Heart left ventricle (tissue), 16 donors: ENCODE measurements at regions not wholly inside any gene's neighbourhood (a gene's known extent, or its start where the extent isn't known, plus 50 kb on each side); places are given as distances from the start of the nearest gene placed in this dataset.

Experiments used
- ATAC-seq, 4 donors: fragments of 200-7000 bp; cut with Tn5 transposase; one replicate each; pipeline ENCODE4 v1.9.1; 2020 to 2022; ENCODE audit warnings: moderate library complexity in 4 of 4, mild to moderate bottlenecking in 3 of 4, moderate number of reproducible peaks in 1 of 4
- DNase-seq, 5 donors: peaks; one replicate each; pipeline ENCODE4 v3.0.0-alpha.2; 2020
- H3K27ac ChIP-seq, 12 donors: fragments of 200-600 bp; sonication (generic) in 4 of 12; one replicate each; pipeline versions ENCODE4 v1.5.0 to v1.8.0; 2016 to 2022; ENCODE audit warnings: mild to moderate bottlenecking in 2 of 12
- H3K27me3 ChIP-seq, 9 donors: fragments of 200-600 bp; sonication (generic) in 2 of 9; one replicate each; pipeline versions ENCODE4 v1.5.1 to v1.8.0; 2016 to 2022; ENCODE audit warnings: mild to moderate bottlenecking in 3 of 9
- H3K36me3 ChIP-seq, 9 donors: fragments of 200-600 bp; sonication (generic) in 2 of 9; one replicate each; pipeline versions ENCODE4 v1.5.0 to v1.8.0; 2018 to 2022; ENCODE audit warnings: mild to moderate bottlenecking in 2 of 9
- H3K4me1 ChIP-seq, 12 donors: fragments of 200-600 bp; sonication (generic) in 4 of 12; one replicate each; pipeline versions ENCODE4 v1.5.0 to v1.8.0; 2016 to 2022; ENCODE audit warnings: mild to moderate bottlenecking in 3 of 12
- H3K4me3 ChIP-seq, 12 donors: fragments of 200-600 bp; sonication (generic) in 4 of 12; one replicate each; pipeline versions ENCODE4 v1.5.0 to v1.8.0; 2017 to 2022; ENCODE audit warnings: mild to moderate bottlenecking in 9 of 12, moderate library complexity in 4 of 12
- H3K9me3 ChIP-seq, 12 donors: fragments of 200-600 bp; sonication (generic) in 4 of 12; one replicate each; pipeline versions ENCODE4 v1.5.0 to v1.8.0; 2016 to 2022; ENCODE audit warnings: mild to moderate bottlenecking in 1 of 12
- POLR2A ChIP-seq, 2 donors: fragments of 450-650 bp; IDR thresholded peaks; one replicate each; pipeline ENCODE4 v1.6.1; 2017; ENCODE audit warnings: antibody characterized with exemption in 2 of 2, mild to moderate bottlenecking in 2 of 2, moderate library complexity in 2 of 2
- WGBS, 4 donors: extraction: QIAGEN DNeasy Blood & Tissue Kit in 2 of 4; methylation state at CpG; one replicate each; pipeline versions ENCODE4 v1.1.5 to v1.1.7; 2013 to 2018; 5-methylcytosine and 5-hydroxymethylcytosine counted together
- intact Hi-C, 10 donors: fragments of 100-400 bp; cut with DNase I; formaldehyde crosslinking; loops; one replicate each; pipeline versions ENCODE4 v1.11.1 to v1.14.2; 2022
- TF ChIP-seq, protein P1 (sequence below), 12 donors: fragments of 200-600 bp; sonication (generic) in 4 of 12; IDR thresholded peaks; one replicate each; pipeline versions ENCODE4 v1.5.0 to v1.8.0; 2018 to 2022; ENCODE audit warnings: antibody characterized with exemption in 12 of 12, mild to moderate bottlenecking in 5 of 12
- donor health status: ischemic (EF 13 %, LVEDD 7.1; RV severe dilation, severe dysfunction).
- donor health status: healthy with polysubstance abuse.
- donor health status: DM: no; HTN: yes; CAD: no.
- donor health status: DM: no; HTN: no; CAD: no.
- donor health status: ischemic (EF 25% LVEDD 6.9; RV normal size, moderate dysfunction).
- donor health status: ischemic (EF 25% LVEDD 5.7; RV mildly dilated, moderate dysfunction).
- donor health status: healthy.
- donor health status: DM: yes; HTN: yes; CAD: no.
- donor health status: ischemic (EF 35%, LVEDD 5.7; RV mildly dilated, moderate dysfunction).
- donor health status: nonischemic (EF 11% LVEDD 7.7; RV severe dilation, severe dysfunction).
- donor health status: DM: yes; HTN: yes; CAD: no.
- donor health status: PGD.
- donor health status: ischemic (EF 29% LVEDD 5.4; RV normal size, mild dysfunction).
- donor health status: nonischemic (EF 23%, LVEDD 6.1; RV moderate dilation, normal function).

DNA sequence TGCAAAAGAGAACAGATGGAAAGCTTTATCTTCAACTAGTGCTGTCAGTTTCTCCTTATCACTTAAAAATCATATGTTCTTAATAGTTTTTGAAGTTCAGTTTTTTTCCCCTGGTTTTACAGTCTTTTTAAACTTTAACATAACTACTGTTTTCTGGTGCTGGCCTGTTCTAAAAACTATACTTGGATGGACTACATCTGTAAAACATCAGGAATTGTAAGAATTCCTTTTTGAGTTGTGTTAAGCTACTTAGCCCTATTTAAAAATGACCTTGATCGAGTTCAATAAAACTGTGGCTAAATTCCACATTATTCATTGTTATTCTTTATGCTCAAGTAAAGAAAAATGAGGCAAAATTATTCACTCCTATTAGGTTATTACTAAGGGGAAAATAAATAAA is 397.7 kb downstream of the NUP35 start:
- 63 to 85% (median 67%) methylated on average over 1 of the region's 1 CpG for WGBS, 4 donors
- no peaks in the 10 kb centered on the region for H3K27me3 ChIP-seq

DNA sequence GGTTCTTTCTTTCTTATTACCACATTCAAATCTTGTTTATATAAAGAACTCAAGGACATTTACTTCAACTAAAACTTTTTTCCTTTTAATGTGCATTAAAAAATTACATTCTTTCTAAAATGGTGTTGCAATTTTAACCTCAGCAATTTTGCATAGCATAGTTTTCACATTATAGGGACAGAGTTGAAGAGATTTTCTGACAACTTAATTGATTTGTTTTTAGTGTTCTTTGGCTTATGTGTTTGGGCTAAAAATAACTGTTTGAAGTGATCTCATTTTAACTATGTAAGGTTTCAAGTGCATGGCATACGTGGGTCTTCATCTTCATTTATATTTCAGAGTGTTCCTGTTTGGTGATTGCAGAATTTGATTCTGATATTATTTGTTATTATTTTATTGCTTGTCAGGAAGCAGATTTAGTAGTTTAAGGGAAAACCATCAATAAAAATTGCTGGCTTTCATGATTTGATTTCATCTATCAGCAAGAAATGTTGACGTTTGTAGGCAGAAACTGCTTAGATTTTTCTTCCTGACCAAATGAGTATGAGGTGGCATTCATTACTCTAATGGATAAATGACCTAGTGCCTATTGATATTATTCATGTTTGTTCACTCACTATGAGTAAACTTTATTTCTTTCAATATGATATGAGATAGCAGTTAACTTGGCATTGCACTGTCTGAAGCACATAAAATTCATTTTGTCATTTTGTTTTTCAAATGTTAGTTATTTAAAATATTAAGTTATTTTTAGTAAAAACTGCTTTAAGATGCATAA is 398.4 kb downstream of the NUP35 start:
- TF ChIP-seq, protein P1, sequence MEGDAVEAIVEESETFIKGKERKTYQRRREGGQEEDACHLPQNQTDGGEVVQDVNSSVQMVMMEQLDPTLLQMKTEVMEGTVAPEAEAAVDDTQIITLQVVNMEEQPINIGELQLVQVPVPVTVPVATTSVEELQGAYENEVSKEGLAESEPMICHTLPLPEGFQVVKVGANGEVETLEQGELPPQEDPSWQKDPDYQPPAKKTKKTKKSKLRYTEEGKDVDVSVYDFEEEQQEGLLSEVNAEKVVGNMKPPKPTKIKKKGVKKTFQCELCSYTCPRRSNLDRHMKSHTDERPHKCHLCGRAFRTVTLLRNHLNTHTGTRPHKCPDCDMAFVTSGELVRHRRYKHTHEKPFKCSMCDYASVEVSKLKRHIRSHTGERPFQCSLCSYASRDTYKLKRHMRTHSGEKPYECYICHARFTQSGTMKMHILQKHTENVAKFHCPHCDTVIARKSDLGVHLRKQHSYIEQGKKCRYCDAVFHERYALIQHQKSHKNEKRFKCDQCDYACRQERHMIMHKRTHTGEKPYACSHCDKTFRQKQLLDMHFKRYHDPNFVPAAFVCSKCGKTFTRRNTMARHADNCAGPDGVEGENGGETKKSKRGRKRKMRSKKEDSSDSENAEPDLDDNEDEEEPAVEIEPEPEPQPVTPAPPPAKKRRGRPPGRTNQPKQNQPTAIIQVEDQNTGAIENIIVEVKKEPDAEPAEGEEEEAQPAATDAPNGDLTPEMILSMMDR (IDR thresholded peaks at IDR 0.05) = no peak
- no peak for TF ChIP-seq POLR2A (IDR thresholded peaks at IDR 0.05)
- Histone ChIP-seq H3K27me3 (no peaks in the 10 kb centered on the region), H3K36me3 (no peaks in the 10 kb centered on the region), H3K9me3 (no peaks in the 10 kb centered on the region), H3K4me1 (no peaks in the 10 kb centered on the region), H3K4me3 (no peak overlapping the region), H3K27ac (no peak overlapping the region)
- intact Hi-C loops = no loop called here
- ATAC-seq = no peak
- DNase-seq = no peak
- WGBS, 4 donors = 27 to 56% (median 51%) methylated on average over 2 of the region's 2 CpGs

More for the DNA sequence above, 397.7 kb downstream of the NUP35 start:
- ATAC-seq (no peak), DNase-seq (no peak)
- Histone ChIP-seq H3K4me3 (no peak overlapping the region), H3K36me3 (no peaks in the 10 kb centered on the region), H3K9me3 (no peaks in the 10 kb centered on the region), H3K27ac (no peak overlapping the region), H3K4me1 (no peaks in the 10 kb centered on the region)
- TF ChIP-seq, protein P1 (IDR thresholded peaks at IDR 0.05) = no peak
- TF ChIP-seq POLR2A (IDR thresholded peaks at IDR 0.05) = no peak
- intact Hi-C loops = no loop called here

DNA sequence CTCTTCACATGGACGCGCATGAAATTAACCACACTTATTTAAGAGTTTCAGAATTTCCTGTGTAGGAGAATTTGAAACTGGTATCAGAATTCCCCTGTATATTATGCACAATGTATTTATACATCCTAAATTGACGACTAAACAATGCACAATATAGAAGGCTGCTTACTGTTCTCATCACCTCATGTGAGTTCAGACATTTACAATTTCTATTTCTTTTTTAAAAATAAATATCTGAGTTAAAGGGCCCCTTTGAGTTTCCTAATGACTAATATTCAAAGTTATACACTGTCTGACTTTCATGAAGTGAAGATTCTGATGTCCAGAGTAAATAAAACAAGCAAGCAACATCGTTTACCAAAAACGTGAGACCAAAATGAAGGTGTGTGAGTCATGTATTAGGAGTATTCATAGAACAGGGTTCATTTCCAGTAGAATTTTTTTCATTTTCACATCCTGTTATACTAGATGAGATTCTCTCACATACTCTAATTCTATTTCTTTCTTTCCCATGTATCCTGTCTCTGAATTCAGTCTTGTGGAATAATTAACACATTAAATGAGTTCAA is 406.2 kb downstream of the NUP35 start:
- intact Hi-C loops = no loop called here
- Histone ChIP-seq H3K9me3 (peaks cover 0 to 2% (median 0%) of the 10 kb centered on the region in 12 donors), H3K27ac (no peak overlapping the region), H3K4me1 (no peaks in the 10 kb centered on the region), H3K36me3 (no peaks in the 10 kb centered on the region), H3K27me3 (no peaks in the 10 kb centered on the region), H3K4me3 (no peak overlapping the region)
- TF ChIP-seq, protein P1 (IDR thresholded peaks at IDR 0.05) = no peak
- TF ChIP-seq POLR2A (IDR thresholded peaks at IDR 0.05) = no peak
- ATAC-seq (no peak), DNase-seq (no peak)
- WGBS, 4 donors = 45 to 59% (median 50%) methylated on average over 5 of the region's 5 CpGs

DNA sequence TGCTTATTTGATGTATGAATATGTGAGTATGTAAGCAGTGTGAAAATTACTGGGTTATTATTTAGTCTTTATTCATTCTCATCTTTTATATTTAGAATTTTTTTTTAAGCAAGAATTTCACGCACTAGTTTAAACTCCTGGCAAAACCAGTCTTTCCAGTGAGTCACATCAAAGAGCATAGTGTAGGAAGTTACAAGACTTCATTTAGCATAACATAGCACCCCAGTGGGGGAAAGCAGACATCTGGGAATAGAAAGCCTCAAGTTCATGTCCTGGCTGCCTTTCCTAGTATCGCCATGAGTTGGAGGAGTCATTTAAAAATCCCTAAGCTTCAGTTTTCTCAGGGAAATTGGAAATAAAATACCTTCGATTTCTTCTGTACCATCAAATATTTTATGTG is 408.3 kb downstream of the NUP35 start:
- intact Hi-C loops = no loop called here
- Histone ChIP-seq H3K4me1 (no peaks in the 10 kb centered on the region), H3K27ac (no peak overlapping the region), H3K27me3 (no peaks in the 10 kb centered on the region), H3K4me3 (no peak overlapping the region), H3K36me3 (no peaks in the 10 kb centered on the region), H3K9me3 (peaks cover 0 to 5% (median 0%) of the 10 kb centered on the region in 12 donors)
- no peak for TF ChIP-seq POLR2A (IDR thresholded peaks at IDR 0.05)
- TF ChIP-seq, protein P1 (IDR thresholded peaks at IDR 0.05) = no peak
- WGBS, 4 donors = 48 to 51% (median 50%) methylated on average over 3 of the region's 3 CpGs
- DNase-seq (no peak), ATAC-seq (no peak)
